ENCODE measurements at regions not wholly inside any gene's neighbourhood (a gene's known extent, or its start where the extent isn't known, plus 50 kb on each side); places are given as distances from the start of the nearest gene placed in this dataset.

- Histone ChIP-seq H3K4me3 (ENCODE audit: low read depth, low read length) (no peak overlapping the region), H3K27me3 (ENCODE audit: control insufficient read depth, insufficient read depth, low read length) (no peaks in the 10 kb centered on the region), H3K36me3 (ENCODE audit: control insufficient read depth, insufficient read depth, low read length) (no peaks in the 10 kb centered on the region)
- no peak for TF ChIP-seq CTCF (IDR thresholded peaks at IDR 0.05; ENCODE audit: insufficient read depth, low read depth, low read length)
- DNase-seq (ENCODE audit: low read depth), result no peak
- POLR2A ChIA-PET, result no interaction called here
- CTCF ChIA-PET, result no interaction called here
Observed at GRCh38 chr4:46549125-46549524, 159.2 kb upstream of the GABRA2 start.

- H3K4me3 ChIP-seq (ENCODE audit: low read depth, low read length), result no peak overlapping the region
- ChIA-PET POLR2A (no interaction called here), CTCF (interaction anchor here (1.0 kb wide), 1 partner anchor 21 kb away, joined by 3 read pairs; no protein-coding TSS in a partner anchor)
Observed at GRCh38 chr4:46524751-46525150, 134.8 kb upstream of the GABRA2 start.

GRCh38 chr4:46520361-46520760, 130.4 kb upstream of the GABRA2 start:
- H3K36me3 ChIP-seq (ENCODE audit: control insufficient read depth, insufficient read depth, low read length), result no peaks in the 10 kb centered on the region
- no peak overlapping the region for H3K4me3 ChIP-seq (ENCODE audit: low read depth, low read length)
- CTCF ChIA-PET, result no interaction called here
- DNase-seq (ENCODE audit: low read depth), result no peak
- no peaks in the 10 kb centered on the region for H3K27me3 ChIP-seq (ENCODE audit: control insufficient read depth, insufficient read depth, low read length)
- POLR2A ChIA-PET, result no interaction called here
- no peak for TF ChIP-seq CTCF (IDR thresholded peaks at IDR 0.05; ENCODE audit: insufficient read depth, low read depth, low read length)

More at GRCh38 chr4:46524751-46525150, 134.8 kb upstream of the GABRA2 start:
- no peak for TF ChIP-seq CTCF (IDR thresholded peaks at IDR 0.05; ENCODE audit: insufficient read depth, low read depth, low read length)
- Histone ChIP-seq H3K36me3 (ENCODE audit: control insufficient read depth, insufficient read depth, low read length) (no peaks in the 10 kb centered on the region), H3K27me3 (ENCODE audit: control insufficient read depth, insufficient read depth, low read length) (no peaks in the 10 kb centered on the region)
- no peak for DNase-seq (ENCODE audit: low read depth)

- no peak for DNase-seq (ENCODE audit: low read depth)
- ChIA-PET POLR2A (no interaction called here), CTCF (no interaction called here)
- no peak for TF ChIP-seq CTCF (IDR thresholded peaks at IDR 0.05; ENCODE audit: insufficient read depth, low read depth, low read length)
- Histone ChIP-seq H3K27me3 (ENCODE audit: control insufficient read depth, insufficient read depth, low read length) (no peaks in the 10 kb centered on the region), H3K36me3 (ENCODE audit: control insufficient read depth, insufficient read depth, low read length) (no peaks in the 10 kb centered on the region), H3K4me3 (ENCODE audit: low read depth, low read length) (no peak overlapping the region)
Observed at GRCh38 chr4:46515940-46516339, 126.0 kb upstream of the GABRA2 start.

- POLR2A ChIA-PET, result no interaction called here
- TF ChIP-seq CTCF (IDR thresholded peaks at IDR 0.05; ENCODE audit: insufficient read depth, low read depth, low read length), result no peak
- Histone ChIP-seq H3K27me3 (ENCODE audit: control insufficient read depth, insufficient read depth, low read length) (no peaks in the 10 kb centered on the region), H3K4me3 (ENCODE audit: low read depth, low read length) (no peak overlapping the region), H3K36me3 (ENCODE audit: control insufficient read depth, insufficient read depth, low read length) (no peaks in the 10 kb centered on the region)
- CTCF ChIA-PET, result no interaction called here
- DNase-seq (ENCODE audit: low read depth), result no peak
Observed at GRCh38 chr4:46508216-46508615, 118.3 kb upstream of the GABRA2 start.
